ENCODE measurements at regions not wholly inside any gene's neighbourhood (a gene's known extent, or its start where the extent isn't known, plus 50 kb on each side); places are given as distances from the start of the nearest gene placed in this dataset.
"Not testable (repeated sequence)": the region's sequence is repeated elsewhere in the genome, so short reads cannot be mapped to it uniquely, and the experiment has no call there.

DNA sequence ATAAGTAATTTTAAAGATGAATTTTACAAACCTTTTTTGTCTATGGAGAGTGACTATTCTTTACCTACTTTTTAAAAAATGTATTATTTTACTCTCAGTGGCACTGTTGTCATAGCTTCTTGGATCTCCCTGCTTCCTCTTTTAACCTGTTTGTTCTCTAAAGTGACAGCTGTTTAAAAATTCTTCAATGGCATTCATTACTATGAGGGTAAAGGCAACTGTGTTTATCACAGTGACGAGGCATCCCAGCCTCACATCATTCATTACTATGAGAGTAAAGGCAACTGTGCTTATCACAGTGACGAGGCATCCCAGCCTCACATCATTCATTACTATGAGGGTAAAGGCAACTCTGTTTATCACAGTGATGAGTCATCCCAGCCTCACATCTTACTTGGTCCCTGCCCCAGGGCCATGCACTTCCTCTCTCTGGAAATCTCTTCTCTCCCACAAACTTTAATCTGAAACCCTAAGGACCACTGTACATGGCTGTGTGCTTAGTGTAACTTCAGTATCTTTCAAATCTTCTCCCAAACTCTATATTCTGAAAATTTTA, 101.7 kb upstream of the ZNF717 start:
- CTCF ChIA-PET, result no interaction called here
- Histone ChIP-seq H3K9me2 (replicated peaks; ENCODE audit: low read length) (no peaks in the 10 kb centered on the region), H3K4me1 (ENCODE audit: insufficient read depth, low read length) (no peaks in the 10 kb centered on the region), H2AFZ (ENCODE audit: low read length) (no peak overlapping the region), H3K4me3 (ENCODE audit: low read length) (no peak overlapping the region), H3F3A (ENCODE audit: low read length, unreplicated experiment) (no peaks in the 10 kb centered on the region), H3K27ac (ENCODE audit: low read length) (no peak overlapping the region), H3K9ac (ENCODE audit: low read length) (no peak overlapping the region), H4K20me1 (ENCODE audit: low read length) (no peaks in the 10 kb centered on the region), H3K27me3 (ENCODE audit: low read length) (no peaks in the 10 kb centered on the region), H3K4me2 (ENCODE audit: low read length) (no peak overlapping the region), H3K36me3 (ENCODE audit: low read depth, low read length) (no peaks in the 10 kb centered on the region), H3K79me2 (ENCODE audit: low read length) (no peaks in the 10 kb centered on the region), H3K9me3 (ENCODE audit: low read length) (no peaks in the 10 kb centered on the region)
- POLR2A ChIA-PET (ENCODE audit: unreplicated experiment), result no interaction called here
- intact Hi-C loops (cut with micrococcal nuclease), result no loop called here
- no peak for DNase-seq
- TF ChIP-seq EZH2phosphoT487 (IDR thresholded peaks at IDR 0.05; ENCODE audit: borderline replicate concordance, low read length) (no peak), EZH2 (IDR thresholded peaks at IDR 0.05; ENCODE audit: low read length, unreplicated experiment) (no peak)
- TF ChIP-seq, protein P1, sequence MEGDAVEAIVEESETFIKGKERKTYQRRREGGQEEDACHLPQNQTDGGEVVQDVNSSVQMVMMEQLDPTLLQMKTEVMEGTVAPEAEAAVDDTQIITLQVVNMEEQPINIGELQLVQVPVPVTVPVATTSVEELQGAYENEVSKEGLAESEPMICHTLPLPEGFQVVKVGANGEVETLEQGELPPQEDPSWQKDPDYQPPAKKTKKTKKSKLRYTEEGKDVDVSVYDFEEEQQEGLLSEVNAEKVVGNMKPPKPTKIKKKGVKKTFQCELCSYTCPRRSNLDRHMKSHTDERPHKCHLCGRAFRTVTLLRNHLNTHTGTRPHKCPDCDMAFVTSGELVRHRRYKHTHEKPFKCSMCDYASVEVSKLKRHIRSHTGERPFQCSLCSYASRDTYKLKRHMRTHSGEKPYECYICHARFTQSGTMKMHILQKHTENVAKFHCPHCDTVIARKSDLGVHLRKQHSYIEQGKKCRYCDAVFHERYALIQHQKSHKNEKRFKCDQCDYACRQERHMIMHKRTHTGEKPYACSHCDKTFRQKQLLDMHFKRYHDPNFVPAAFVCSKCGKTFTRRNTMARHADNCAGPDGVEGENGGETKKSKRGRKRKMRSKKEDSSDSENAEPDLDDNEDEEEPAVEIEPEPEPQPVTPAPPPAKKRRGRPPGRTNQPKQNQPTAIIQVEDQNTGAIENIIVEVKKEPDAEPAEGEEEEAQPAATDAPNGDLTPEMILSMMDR (conservative IDR thresholded peaks at IDR 0.05; ENCODE audit: low read depth, low read length), result no peak
- ATAC-seq, result no peak
- no TSS peak for BruUV-seq (replicated peaks)

DNA sequence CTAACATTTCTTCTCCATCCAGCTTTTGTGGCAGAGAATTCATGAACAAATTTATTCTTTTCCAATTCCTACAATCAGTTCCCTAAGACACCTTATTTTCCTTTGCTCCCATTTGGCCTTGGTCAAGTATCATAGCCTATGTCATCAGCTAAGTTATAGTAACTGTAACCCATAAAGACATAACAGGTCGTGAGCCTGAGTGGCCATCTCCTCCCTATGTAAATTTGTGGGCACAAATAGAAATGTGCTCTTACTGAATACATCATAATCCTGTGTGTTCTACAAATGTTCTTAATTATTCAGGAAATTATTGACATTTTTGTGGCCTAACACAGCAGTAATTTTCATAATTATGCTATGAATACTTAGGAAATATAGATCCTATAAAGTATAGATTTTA, 108.9 kb upstream of the ZNF717 start:
- Histone ChIP-seq H3K4me1 (ENCODE audit: insufficient read depth, low read length) (no peaks in the 10 kb centered on the region), H3K27me3 (ENCODE audit: low read length) (no peaks in the 10 kb centered on the region; the same call in 1 of the 2 replicates), H3K9me3 (ENCODE audit: low read length) (no peaks in the 10 kb centered on the region), H3K4me3 (ENCODE audit: low read length) (no peak overlapping the region), H3K4me2 (ENCODE audit: low read length) (no peak overlapping the region), H3K9me2 (replicated peaks; ENCODE audit: low read length) (no peaks in the 10 kb centered on the region), H2AFZ (ENCODE audit: low read length) (no peak overlapping the region), H3F3A (ENCODE audit: low read length, unreplicated experiment) (no peaks in the 10 kb centered on the region), H4K20me1 (ENCODE audit: low read length) (no peaks in the 10 kb centered on the region), H3K79me2 (ENCODE audit: low read length) (no peaks in the 10 kb centered on the region), H3K27ac (ENCODE audit: low read length) (no peak overlapping the region), H3K36me3 (ENCODE audit: low read depth, low read length) (no peaks in the 10 kb centered on the region), H3K9ac (ENCODE audit: low read length) (no peak overlapping the region)
- no TSS peak for BruUV-seq (replicated peaks)
- ATAC-seq (no peak), DNase-seq (no peak)
- intact Hi-C loops (cut with micrococcal nuclease), result no loop called here
- POLR2A ChIA-PET (ENCODE audit: unreplicated experiment), result no interaction called here
- TF ChIP-seq EZH2 (IDR thresholded peaks at IDR 0.05; ENCODE audit: low read length, unreplicated experiment), result no peak
- no peak for TF ChIP-seq EZH2phosphoT487 (IDR thresholded peaks at IDR 0.05; ENCODE audit: borderline replicate concordance, low read length)
- TF ChIP-seq, protein P1 (conservative IDR thresholded peaks at IDR 0.05; ENCODE audit: low read depth, low read length), result no peak
- CTCF ChIA-PET, result no interaction called here

DNA sequence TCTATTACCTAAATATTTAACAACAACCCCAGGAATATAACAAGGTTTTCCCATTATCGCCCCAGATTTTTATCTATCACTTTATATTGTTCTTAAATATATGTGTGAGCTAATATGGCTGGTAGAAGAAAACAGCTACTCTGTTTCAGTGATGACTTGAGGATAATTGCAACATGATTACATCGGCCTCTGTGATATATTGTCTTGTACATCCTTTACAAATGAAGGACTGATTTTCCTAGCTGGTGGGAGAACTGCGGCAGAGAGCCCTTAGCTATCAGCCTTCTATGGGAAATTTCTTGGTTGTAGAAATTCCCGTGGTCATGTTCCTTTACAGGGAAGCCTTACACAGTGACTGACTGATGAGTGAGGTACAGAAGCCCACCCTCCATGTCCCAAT, 110.9 kb upstream of the ZNF717 start:
- CTCF ChIA-PET, result no interaction called here
- intact Hi-C loops (cut with micrococcal nuclease), result no loop called here

DNA sequence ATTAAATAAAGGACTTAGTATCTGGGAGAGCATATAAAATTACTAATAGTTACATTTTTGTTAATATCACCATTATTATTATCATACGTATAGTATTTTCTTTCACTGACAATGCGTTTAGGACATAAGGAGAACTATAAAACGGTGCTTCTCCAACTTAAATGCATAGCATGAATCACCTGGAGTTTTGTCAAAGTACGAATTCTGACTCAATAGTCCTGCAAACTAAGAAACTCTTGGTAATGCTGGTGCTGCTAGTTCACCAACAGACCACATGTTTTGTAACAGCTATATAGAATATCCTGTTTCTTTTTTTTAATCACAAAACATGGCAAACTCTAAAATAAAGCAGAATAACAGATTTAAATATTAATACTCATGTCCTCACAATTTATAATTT, 116.1 kb upstream of the ZNF717 start:
- CTCF ChIA-PET, result not testable (repeated sequence)

More for the DNA sequence above, 110.9 kb upstream of the ZNF717 start:
- BruUV-seq (replicated peaks), result no TSS peak
- Histone ChIP-seq H4K20me1 (ENCODE audit: low read length) (no peaks in the 10 kb centered on the region), H3K36me3 (ENCODE audit: low read depth, low read length) (no peaks in the 10 kb centered on the region), H3K27me3 (ENCODE audit: low read length) (no peaks in the 10 kb centered on the region; the same call in none of the 2 replicates), H3K4me2 (ENCODE audit: low read length) (no peak overlapping the region), H3K79me2 (ENCODE audit: low read length) (no peaks in the 10 kb centered on the region), H3K9ac (ENCODE audit: low read length) (no peak overlapping the region), H3F3A (ENCODE audit: low read length, unreplicated experiment) (no peaks in the 10 kb centered on the region), H3K9me2 (replicated peaks; ENCODE audit: low read length) (no peaks in the 10 kb centered on the region), H3K4me1 (ENCODE audit: insufficient read depth, low read length) (no peaks in the 10 kb centered on the region), H2AFZ (ENCODE audit: low read length) (no peak overlapping the region), H3K27ac (ENCODE audit: low read length) (no peak overlapping the region), H3K9me3 (ENCODE audit: low read length) (no peaks in the 10 kb centered on the region), H3K4me3 (ENCODE audit: low read length) (no peak overlapping the region)
- no peak for TF ChIP-seq EZH2phosphoT487 (IDR thresholded peaks at IDR 0.05; ENCODE audit: borderline replicate concordance, low read length)
- TF ChIP-seq, protein P1 (conservative IDR thresholded peaks at IDR 0.05; ENCODE audit: low read depth, low read length), result no peak
- TF ChIP-seq EZH2 (IDR thresholded peaks at IDR 0.05; ENCODE audit: low read length, unreplicated experiment), result no peak
- ATAC-seq (no peak), DNase-seq (no peak)
- POLR2A ChIA-PET (ENCODE audit: unreplicated experiment), result no interaction called here

More for the DNA sequence above, 116.1 kb upstream of the ZNF717 start:
- H3K9me2 ChIP-seq (replicated peaks; ENCODE audit: low read length); H3K9ac ChIP-seq (ENCODE audit: low read length); H3K9me3 ChIP-seq (ENCODE audit: low read length); H3K79me2 ChIP-seq (ENCODE audit: low read length); intact Hi-C loops (cut with micrococcal nuclease); H3K4me3 ChIP-seq (ENCODE audit: low read length); H3K36me3 ChIP-seq (ENCODE audit: low read depth, low read length); H2AFZ ChIP-seq (ENCODE audit: low read length); ATAC-seq; H4K20me1 ChIP-seq (ENCODE audit: low read length); POLR2A ChIA-PET (ENCODE audit: unreplicated experiment); H3F3A ChIP-seq (ENCODE audit: low read length, unreplicated experiment); H3K4me1 ChIP-seq (ENCODE audit: insufficient read depth, low read length); BruUV-seq (replicated peaks); H3K27ac ChIP-seq (ENCODE audit: low read length); H3K4me2 ChIP-seq (ENCODE audit: low read length): not testable (repeated sequence)
- DNase-seq, result peak; percentile 55
- H3K27me3 ChIP-seq (ENCODE audit: low read length), result peaks cover 23% of the 10 kb centered on the region; the same call in 1 of the 2 replicates
